Naive thymus-derived CD4-positive, alpha-beta T cell (primary cell): ENCODE measurements at regions not wholly inside any gene's neighbourhood (a gene's known extent, or its start where the extent isn't known, plus 50 kb on each side); places are given as distances from the start of the nearest gene placed in this dataset.
A peak's percentile ranks its signal among the peaks of the same experiment; 100 is the strongest.

Experiments used
- ATAC-seq: fragments of 150-1000 bp; cut with Tn5 transposase; 2 replicates; pipeline ENCODE4 v1.10.0; 2021; ENCODE audit warnings: mild to moderate bottlenecking, moderate library complexity
- CTCF ChIA-PET: fragments of 350-600 bp; sonication (Branson Sonifier 250); formaldehyde crosslinking; loops from one replicate; lab custom pipeline; 2021; ENCODE audit warnings: antibody characterized with exemption; lab: Charles Lee
- POLR2A ChIA-PET: fragments of 350-600 bp; sonication (Branson Sonifier 250); formaldehyde crosslinking; loops from one replicate; lab custom pipeline; 2021; ENCODE audit warnings: antibody characterized with exemption, inconsistent platforms; lab: Charles Lee
- DNase-seq, 9 donors: peaks; one replicate each; pipeline versions ENCODE4 v3.0.0 to v3.0.0-alpha.2; 2020 to 2022; ENCODE audit warnings: mixed read lengths in 1 of 9
- H3K27ac ChIP-seq: one replicate; pipeline ENCODE4 v1.7.0; 2013; ENCODE audit warnings: mild to moderate bottlenecking, low read depth, low read length, moderate library complexity
- H3K27me3 ChIP-seq, 2 donors: one replicate each; pipeline ENCODE4 v1.7.0; 2013; ENCODE audit warnings: low read length in 2 of 2, mild to moderate bottlenecking in 2 of 2, moderate library complexity in 2 of 2; ENCODE audit not compliant: control insufficient read depth in 2 of 2, insufficient read depth in 2 of 2
- H3K36me3 ChIP-seq, 3 experiments: 1 replicate in 2 of 3; 2 replicates in 1 of 3; pipeline ENCODE4 v1.7.0; 2013; ENCODE audit warnings: low read length in 3 of 3, mild to moderate bottlenecking in 3 of 3, moderate library complexity in 1 of 3; ENCODE audit not compliant: insufficient read depth in 3 of 3, control insufficient read depth in 2 of 3
- H3K4me1 ChIP-seq, 2 donors: one replicate each; pipeline ENCODE4 v1.7.0; 2013; ENCODE audit warnings: low read length in 2 of 2, mild to moderate bottlenecking in 2 of 2, moderate library complexity in 1 of 2; ENCODE audit not compliant: control insufficient read depth in 2 of 2, insufficient read depth in 2 of 2
- H3K4me3 ChIP-seq: 2 replicates; pipeline ENCODE4 v1.7.0; 2013; ENCODE audit warnings: mild to moderate bottlenecking, low read length
- H3K9me3 ChIP-seq, 3 experiments: 1 replicate in 2 of 3; 2 replicates in 1 of 3; pipeline ENCODE4 v1.7.0; 2013; ENCODE audit warnings: low read length in 3 of 3; ENCODE audit not compliant: control insufficient read depth in 2 of 3
- H3K27ac Mint-ChIP-seq, 9 donors: one replicate each; pipeline ENCODE4 v1.8.0; 2020 to 2022; ENCODE audit warnings: mixed read lengths in 9 of 9, mild to moderate bottlenecking in 8 of 9, moderate library complexity in 5 of 9, inconsistent platforms in 2 of 9
- H3K27me3 Mint-ChIP-seq, 5 donors: one replicate each; pipeline ENCODE4 v1.8.0; 2021 to 2022; ENCODE audit warnings: mixed read lengths in 5 of 5, mild to moderate bottlenecking in 1 of 5
- H3K36me3 Mint-ChIP-seq, 5 donors: one replicate each; pipeline ENCODE4 v1.8.0; 2020 to 2022; ENCODE audit warnings: mixed read lengths in 5 of 5, mild to moderate bottlenecking in 3 of 5, inconsistent platforms in 1 of 5
- H3K4me1 Mint-ChIP-seq, 7 donors: one replicate each; pipeline ENCODE4 v1.8.0; 2020 to 2022; ENCODE audit warnings: mixed read lengths in 7 of 7, mild to moderate bottlenecking in 3 of 7, inconsistent platforms in 1 of 7
- H3K4me3 Mint-ChIP-seq, 10 donors: one replicate each; pipeline ENCODE4 v1.8.0; 2020 to 2022; ENCODE audit warnings: mild to moderate bottlenecking in 10 of 10, mixed read lengths in 10 of 10, moderate library complexity in 6 of 10, inconsistent platforms in 2 of 10
- H3K9me3 Mint-ChIP-seq, 11 donors: one replicate each; pipeline ENCODE4 v1.8.0; 2020 to 2022; ENCODE audit warnings: mixed read lengths in 11 of 11, mild to moderate bottlenecking in 4 of 11, inconsistent platforms in 1 of 11, moderate library complexity in 1 of 11
- intact Hi-C, 2 donors: fragments of 100-400 bp; cut with micrococcal nuclease; formaldehyde crosslinking; loops; one replicate each; pipeline ENCODE4 v1.15.1; 2023

DNA sequence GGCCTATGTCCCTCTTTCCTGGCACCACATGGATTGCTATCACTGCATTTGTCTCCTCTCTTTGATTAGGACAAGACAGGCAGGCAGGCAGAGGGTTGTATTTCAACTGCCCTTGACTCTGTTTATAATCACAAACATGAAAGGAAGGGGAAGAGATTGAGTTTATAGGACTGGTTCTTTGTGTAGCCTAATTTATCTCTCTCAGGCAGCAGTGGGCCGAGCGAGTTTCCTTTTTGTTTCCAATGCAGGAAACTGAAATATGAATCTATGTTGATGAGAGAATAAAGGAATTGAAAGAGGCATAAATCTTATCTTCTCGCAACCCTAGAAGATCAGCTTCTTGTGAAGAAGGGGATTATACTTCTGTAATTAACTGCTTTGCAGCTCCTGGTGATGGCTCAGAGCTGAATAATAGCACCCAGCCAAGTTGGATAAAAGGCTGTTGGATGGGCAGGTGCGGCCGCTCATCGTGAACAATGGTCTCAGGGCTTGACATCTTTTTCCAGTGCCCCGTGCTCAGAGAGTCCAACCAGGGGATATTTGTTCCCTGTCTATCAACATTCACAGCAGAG, 80.6 kb upstream of the SYT13 start:
- Histone ChIP-seq H3K9me3 (no peaks in the 10 kb centered on the region), H3K36me3 (no peaks in the 10 kb centered on the region), H3K4me3 (no peak overlapping the region), H3K27ac (no peak overlapping the region), H3K4me1 (peaks cover 0 to 4% of the 10 kb centered on the region in 2 donors), H3K27me3 (peaks cover 0 to 6% of the 10 kb centered on the region in 2 donors)
- ChIA-PET POLR2A (no interaction called here), CTCF (no interaction called here)
- Mint-ChIP-seq H3K4me1 (peaks cover 3 to 6% (median 5%) of the 10 kb centered on the region in 7 donors), H3K27me3 (peaks cover 21 to 39% (median 30%) of the 10 kb centered on the region in 5 donors), H3K36me3 (peaks cover 0 to 9% (median 0%) of the 10 kb centered on the region in 5 donors), H3K27ac (no peak overlapping the region), H3K4me3 (no peak overlapping the region), H3K9me3 (no peaks in the 10 kb centered on the region)
- ATAC-seq (no peak), DNase-seq (no peak)
- intact Hi-C loops, result no loop called here

DNA sequence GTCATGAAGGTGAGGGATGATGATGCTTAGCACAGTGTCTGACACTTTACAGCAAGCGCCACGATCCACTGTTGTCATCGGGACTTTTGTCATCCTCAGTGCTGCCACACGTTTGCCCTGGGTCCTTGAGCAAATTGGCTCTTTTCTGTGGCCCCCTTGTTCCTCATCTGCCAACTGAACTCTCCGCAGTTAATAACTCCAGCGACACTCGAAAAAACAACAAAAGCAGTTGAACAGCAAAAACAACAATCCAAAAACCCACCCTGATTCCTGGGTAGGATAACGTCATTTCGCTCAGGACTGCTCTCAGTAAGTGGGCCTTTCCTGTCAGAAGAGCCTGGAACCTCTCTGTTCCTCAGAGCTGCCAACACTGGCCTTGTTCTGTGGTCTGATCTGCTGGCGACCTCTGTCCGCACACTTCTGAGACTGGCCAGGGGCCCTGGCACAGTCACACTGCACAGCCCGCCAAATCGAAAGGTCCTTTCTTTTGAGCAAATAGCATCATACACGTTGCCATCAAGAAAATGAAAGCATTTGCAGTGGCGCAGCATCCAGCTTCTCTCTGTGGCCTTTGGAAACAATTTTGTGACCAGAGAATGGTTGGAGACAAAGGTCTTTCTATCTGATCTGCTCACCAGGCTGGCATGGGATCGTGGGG, 79.9 kb upstream of the SYT13 start:
- ATAC-seq (no peak), DNase-seq (no peak)
- Histone ChIP-seq H3K27me3 (peaks cover 0 to 5% of the 10 kb centered on the region in 2 donors), H3K36me3 (no peaks in the 10 kb centered on the region), H3K4me1 (no peaks in the 10 kb centered on the region), H3K9me3 (no peaks in the 10 kb centered on the region), H3K27ac (no peak overlapping the region), H3K4me3 (no peak overlapping the region)
- intact Hi-C loops, result no loop called here
- Mint-ChIP-seq H3K36me3 (peaks cover 0 to 9% (median 0%) of the 10 kb centered on the region in 5 donors), H3K27ac (no peak overlapping the region), H3K4me3 (no peak overlapping the region), H3K27me3 (peaks cover 18 to 35% (median 29%) of the 10 kb centered on the region in 5 donors), H3K9me3 (no peaks in the 10 kb centered on the region), H3K4me1 (peaks cover 1 to 3% (median 2%) of the 10 kb centered on the region in 7 donors)
- ChIA-PET POLR2A (no interaction called here), CTCF (no interaction called here)

DNA sequence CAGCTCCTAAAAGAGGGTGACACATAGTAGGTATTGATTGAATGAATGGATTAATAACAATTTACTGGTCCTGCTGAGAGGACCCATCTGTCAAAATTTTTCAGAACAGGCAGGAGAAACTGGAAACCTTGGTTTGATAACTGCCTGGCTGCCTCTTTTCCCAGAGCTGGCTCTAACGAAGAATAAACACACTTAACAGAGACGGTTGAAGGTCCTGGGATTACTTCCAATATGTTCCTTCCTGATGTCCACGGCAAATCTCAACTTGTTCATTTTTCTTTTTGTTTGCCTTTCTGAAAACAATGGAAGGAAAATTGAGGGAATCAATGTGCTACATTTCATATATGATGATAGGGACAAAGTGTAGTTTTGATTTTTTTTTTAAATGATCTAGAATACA, 76.5 kb upstream of the SYT13 start:
- no peaks in the 10 kb centered on the region for H3K27me3 ChIP-seq
- H3K36me3 ChIP-seq, result no peaks in the 10 kb centered on the region
- no peak overlapping the region for H3K27ac ChIP-seq
- no peak overlapping the region for H3K27ac Mint-ChIP-seq
- H3K4me1 ChIP-seq, result no peaks in the 10 kb centered on the region
- peaks cover 5 to 28% (median 12%) of the 10 kb centered on the region in 5 donors for H3K27me3 Mint-ChIP-seq
- no peaks in the 10 kb centered on the region for H3K9me3 ChIP-seq
- ChIA-PET CTCF (no interaction called here), POLR2A (no interaction called here)
- intact Hi-C loops, result no loop called here
- no peaks in the 10 kb centered on the region for H3K9me3 Mint-ChIP-seq
- H3K4me3 ChIP-seq, result no peak overlapping the region
- no peak overlapping the region for H3K4me3 Mint-ChIP-seq
- peaks cover 0 to 3% (median 2%) of the 10 kb centered on the region in 7 donors for H3K4me1 Mint-ChIP-seq
- peaks cover 0 to 9% (median 0%) of the 10 kb centered on the region in 5 donors for H3K36me3 Mint-ChIP-seq
- ATAC-seq (no peak), DNase-seq (no peak)

DNA sequence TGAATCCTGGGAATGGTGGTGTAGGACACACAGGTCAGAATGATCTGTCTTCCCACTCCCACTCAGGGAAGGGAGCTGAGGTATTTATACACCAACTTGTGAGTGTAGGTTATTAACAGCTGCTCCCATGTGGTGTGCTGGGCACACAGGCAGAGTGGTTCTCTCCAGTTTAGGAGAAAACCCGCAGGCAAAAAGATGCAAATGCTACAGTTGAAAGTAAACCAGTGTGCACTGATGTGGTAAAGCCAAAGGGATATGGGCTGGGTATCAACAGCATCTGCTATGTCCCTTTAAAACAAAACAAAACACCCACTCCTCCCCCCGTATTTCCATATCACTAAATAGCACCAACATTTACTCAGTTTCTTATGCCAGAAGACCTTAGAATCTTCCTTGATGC, 75.4 kb upstream of the SYT13 start:
- Histone ChIP-seq H3K27ac (no peak overlapping the region), H3K36me3 (no peaks in the 10 kb centered on the region), H3K4me1 (no peaks in the 10 kb centered on the region), H3K27me3 (no peaks in the 10 kb centered on the region), H3K9me3 (no peaks in the 10 kb centered on the region), H3K4me3 (no peak overlapping the region)
- DNase-seq, result no peak
- peaks cover 5 to 32% (median 12%) of the 10 kb centered on the region in 5 donors for H3K27me3 Mint-ChIP-seq
- intact Hi-C loops, result no loop called here
- CTCF ChIA-PET, result no interaction called here
- peaks cover 0 to 9% (median 0%) of the 10 kb centered on the region in 5 donors for H3K36me3 Mint-ChIP-seq
- peaks cover 0 to 14% (median 11%) of the 10 kb centered on the region in 7 donors for H3K4me1 Mint-ChIP-seq
- H3K9me3 Mint-ChIP-seq, result no peaks in the 10 kb centered on the region
- POLR2A ChIA-PET, result no interaction called here
- ATAC-seq, result no peak
- H3K27ac Mint-ChIP-seq, result no peak overlapping the region
- H3K4me3 Mint-ChIP-seq, result no peak overlapping the region

DNA sequence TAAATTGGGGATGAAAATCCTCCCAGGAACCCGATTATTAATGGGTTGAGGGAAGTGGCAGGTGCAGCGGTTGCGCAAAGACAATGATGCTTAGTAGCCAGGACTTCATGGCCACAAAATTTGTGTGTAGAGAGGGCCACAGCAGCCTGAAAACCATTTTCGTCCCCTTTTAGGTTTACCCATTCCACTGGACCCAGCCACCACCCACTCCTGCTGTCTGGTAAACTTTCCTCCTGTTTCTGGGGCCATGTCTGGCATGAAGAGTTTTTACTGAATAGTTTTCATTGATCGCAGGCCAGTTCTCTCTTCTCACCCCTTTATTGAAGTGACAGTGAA, 69.5 kb upstream of the SYT13 start:
- no peaks in the 10 kb centered on the region for H3K9me3 ChIP-seq
- peak overlapping the region; percentile 75 to 87 (median 82) for H3K4me3 Mint-ChIP-seq
- ChIA-PET POLR2A (no interaction called here), CTCF (interaction anchor here (1.0 kb wide), 1 partner anchor 16 kb away, joined by 3 read pairs; no protein-coding TSS in a partner anchor)
- H3K36me3 Mint-ChIP-seq, result peaks cover 0 to 13% (median 3%) of the 10 kb centered on the region in 5 donors
- peaks cover 9 to 31% (median 26%) of the 10 kb centered on the region in 7 donors for H3K4me1 Mint-ChIP-seq
- H3K4me1 ChIP-seq, result peaks cover 0 to 5% of the 10 kb centered on the region in 2 donors
- H3K27me3 Mint-ChIP-seq, result peaks cover 0 to 24% (median 6%) of the 10 kb centered on the region in 5 donors
- ATAC-seq, result no peak
- H3K9me3 Mint-ChIP-seq, result peaks cover 0 to 11% (median 0%) of the 10 kb centered on the region in 11 donors
- peak overlapping the region; percentile 93 for H3K4me3 ChIP-seq
- DNase-seq, result peak in 1 of 9 donors; percentile 6
- H3K27ac Mint-ChIP-seq, result peak overlapping the region; percentile 70 to 91 (median 83)
- no peaks in the 10 kb centered on the region for H3K27me3 ChIP-seq
- peak overlapping the region; percentile 73 for H3K27ac ChIP-seq
- no peaks in the 10 kb centered on the region for H3K36me3 ChIP-seq
- intact Hi-C loops, result loop anchor here (1.0 to 10.0 kb wide), 11 partner anchors 15 to 1997 kb away; partner anchors contain the start of genes ACCS (in 1 of the 2), ALKBH3 (in 1 of the 2), ARHGAP1 (in 1 of the 2) and CD82 (in 1 of the 2)

DNA sequence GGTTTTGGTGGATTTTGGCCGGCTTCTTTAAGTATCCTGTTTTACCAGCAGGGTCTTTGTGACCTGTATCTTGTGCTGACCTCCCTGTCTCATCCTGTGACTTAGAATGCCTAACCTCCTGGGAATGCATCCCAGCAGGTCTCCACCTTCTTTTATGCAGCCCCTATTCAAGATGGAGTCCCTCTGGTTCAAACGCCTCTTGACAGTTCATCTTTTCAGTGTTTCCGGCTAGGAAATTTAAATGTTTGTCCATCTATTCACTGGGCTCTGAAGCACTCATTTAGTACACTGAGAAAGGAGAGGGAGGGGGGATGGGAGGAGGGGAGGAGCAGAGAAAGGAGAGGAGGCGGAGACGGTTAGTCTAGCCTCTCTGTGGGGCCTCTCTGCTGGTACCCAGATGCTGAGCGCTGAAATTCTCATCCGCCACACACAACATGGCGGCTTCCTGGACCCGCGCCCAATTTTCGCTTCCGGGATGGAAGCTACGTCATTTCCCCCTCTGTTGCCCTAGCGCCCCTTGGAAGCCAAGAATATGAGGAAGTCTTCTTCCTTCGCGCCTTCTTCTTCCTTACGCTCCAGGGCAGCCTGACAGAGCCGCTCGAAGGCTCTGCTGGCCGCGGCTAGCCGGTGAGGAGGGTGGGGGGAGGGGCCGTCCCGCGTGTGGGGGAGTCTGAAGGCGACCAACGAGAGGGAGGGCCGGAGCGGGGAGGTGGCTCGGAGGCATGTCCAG, 69.0 kb upstream of the SYT13 start:
- intact Hi-C loops, result loop anchor here (1.0 to 10.0 kb wide), 11 partner anchors 15 to 1996 kb away; partner anchors contain the start of genes ACCS (in 1 of the 2), ALKBH3 (in 1 of the 2), ARHGAP1 (in 1 of the 2) and CD82 (in 1 of the 2)
- ATAC-seq, result peak; percentile 96
- no peaks in the 10 kb centered on the region for H3K27me3 ChIP-seq
- peak overlapping the region; percentile 75 to 87 (median 82) for H3K4me3 Mint-ChIP-seq
- ChIA-PET POLR2A (no interaction called here), CTCF (interaction anchor here (1.0 kb wide), 1 partner anchor 16 kb away, joined by 3 read pairs; no protein-coding TSS in a partner anchor)
- H3K9me3 ChIP-seq, result no peaks in the 10 kb centered on the region
- no peaks in the 10 kb centered on the region for H3K36me3 ChIP-seq
- H3K4me3 ChIP-seq, result peak overlapping the region; percentile 93
- H3K27ac Mint-ChIP-seq, result peak overlapping the region; percentile 70 to 91 (median 83)
- H3K4me1 ChIP-seq, result peaks cover 0 to 5% of the 10 kb centered on the region in 2 donors
- peaks cover 9 to 31% (median 26%) of the 10 kb centered on the region in 7 donors for H3K4me1 Mint-ChIP-seq
- peaks cover 0 to 11% (median 0%) of the 10 kb centered on the region in 11 donors for H3K9me3 Mint-ChIP-seq
- peak; percentile 77 to 91 (median 88) for DNase-seq
- H3K27ac ChIP-seq, result peak overlapping the region; percentile 73
- H3K36me3 Mint-ChIP-seq, result peaks cover 0 to 13% (median 3%) of the 10 kb centered on the region in 5 donors
- peaks cover 0 to 28% (median 7%) of the 10 kb centered on the region in 5 donors for H3K27me3 Mint-ChIP-seq
